ENCODE measurements at regions not wholly inside any gene's neighbourhood (a gene's known extent, or its start where the extent isn't known, plus 50 kb on each side); places are given as distances from the start of the nearest gene placed in this dataset.

DNA sequence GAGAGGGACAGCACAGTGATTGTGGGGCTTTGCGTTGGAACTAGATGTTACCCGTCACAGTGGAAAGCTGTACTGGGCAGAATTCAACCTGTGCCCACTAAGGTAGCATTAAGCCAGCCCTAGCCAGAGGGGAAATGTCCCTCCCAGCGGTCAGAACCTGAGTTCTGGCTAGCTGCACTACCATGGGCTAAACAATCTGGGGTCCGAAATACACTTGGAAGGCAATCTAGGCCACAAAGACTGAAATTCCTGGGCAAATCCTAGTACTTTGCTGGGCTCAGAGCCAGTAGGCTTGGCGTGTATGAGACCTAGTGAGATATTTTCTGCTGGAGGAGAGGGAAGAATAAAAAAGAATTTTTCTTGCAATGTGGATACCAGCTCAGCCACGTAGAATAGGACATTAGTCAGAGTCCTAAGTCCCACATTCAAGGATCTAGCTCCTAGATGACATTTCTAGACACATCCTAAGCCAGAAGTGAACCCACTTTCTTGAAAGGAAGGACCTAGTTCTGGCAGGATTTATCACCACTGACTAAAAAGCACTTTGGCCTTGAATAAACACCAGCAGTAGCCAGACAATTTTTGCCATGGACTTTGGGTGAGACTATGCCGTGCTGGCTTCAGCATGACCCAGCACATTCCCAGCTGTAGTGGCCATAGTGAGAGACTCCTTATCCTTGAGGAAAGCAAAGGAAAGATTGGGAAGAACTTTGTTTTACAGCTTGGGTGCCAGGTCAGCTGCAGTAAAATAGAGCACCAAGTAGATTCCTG is 618.0 kb downstream of the BRINP1 start:
- TF ChIP-seq CHD2 (IDR thresholded peaks at IDR 0.05; ENCODE audit: borderline replicate concordance, low read depth, low read length), result no peak
- TF ChIP-seq RB1 (IDR thresholded peaks at IDR 0.05; ENCODE audit: borderline replicate concordance), result no peak
- TF ChIP-seq ZNF274 (IDR thresholded peaks at IDR 0.05; ENCODE audit: insufficient read depth, insufficient read length), result no peak
- TF ChIP-seq TAF1 (IDR thresholded peaks at IDR 0.05; ENCODE audit: borderline replicate concordance, low read depth, low read length), result no peak

All from GM12878 (cell line).